HG03558 (cell line): ENCODE measurements at regions not wholly inside any gene's neighbourhood (a gene's known extent, or its start where the extent isn't known, plus 50 kb on each side); places are given as distances from the start of the nearest gene placed in this dataset.

ENCODE experiments used
- ATAC-seq: cut with Tn5 transposase; IDR thresholded peaks from one replicate; pipeline ENCODE4 v1.9.1; 2021; ENCODE audit warnings: moderate number of reproducible peaks; ENCODE audit not compliant: unreplicated experiment; ENCODE audit errors: extremely low read depth

DNA sequence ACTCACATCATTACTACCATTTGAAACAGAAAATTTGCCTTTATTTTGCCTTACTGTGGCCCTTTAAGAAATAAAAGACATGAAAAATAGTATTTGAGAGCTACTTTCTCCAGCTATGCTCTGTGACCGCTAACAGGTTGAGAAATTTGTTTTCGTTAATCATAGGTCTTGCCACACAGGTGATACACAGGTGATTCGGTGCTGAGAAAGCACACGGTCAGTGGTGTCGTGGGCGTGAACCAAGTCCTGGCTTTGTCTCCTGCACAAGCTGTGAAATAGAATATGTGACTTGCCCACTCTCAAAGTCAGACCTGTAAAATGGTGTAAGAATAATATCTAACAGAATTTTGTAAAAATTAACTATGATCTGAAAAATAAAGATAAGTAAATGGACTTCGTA lies 155.3 kb upstream of the SLC39A10 start:
- no peak for ATAC-seq

DNA sequence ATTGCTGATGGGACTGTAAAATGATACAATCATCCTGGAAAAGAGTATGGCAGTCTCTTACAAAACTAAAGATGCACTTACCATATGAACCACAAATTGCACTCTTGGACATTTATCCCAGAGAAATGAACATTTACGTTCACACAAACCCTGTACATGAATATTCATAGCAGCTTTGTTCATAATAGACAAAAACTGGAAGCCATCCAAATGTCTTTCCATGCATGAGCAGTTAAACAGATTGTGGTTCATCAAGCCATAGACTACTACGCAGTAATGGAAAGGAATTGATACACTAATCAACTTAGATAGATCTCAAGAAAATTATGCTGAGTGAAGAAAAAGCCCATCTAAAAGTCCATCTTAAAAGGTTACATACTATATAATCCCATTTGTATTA lies 156.1 kb upstream of the SLC39A10 start:
- ATAC-seq = no peak

DNA sequence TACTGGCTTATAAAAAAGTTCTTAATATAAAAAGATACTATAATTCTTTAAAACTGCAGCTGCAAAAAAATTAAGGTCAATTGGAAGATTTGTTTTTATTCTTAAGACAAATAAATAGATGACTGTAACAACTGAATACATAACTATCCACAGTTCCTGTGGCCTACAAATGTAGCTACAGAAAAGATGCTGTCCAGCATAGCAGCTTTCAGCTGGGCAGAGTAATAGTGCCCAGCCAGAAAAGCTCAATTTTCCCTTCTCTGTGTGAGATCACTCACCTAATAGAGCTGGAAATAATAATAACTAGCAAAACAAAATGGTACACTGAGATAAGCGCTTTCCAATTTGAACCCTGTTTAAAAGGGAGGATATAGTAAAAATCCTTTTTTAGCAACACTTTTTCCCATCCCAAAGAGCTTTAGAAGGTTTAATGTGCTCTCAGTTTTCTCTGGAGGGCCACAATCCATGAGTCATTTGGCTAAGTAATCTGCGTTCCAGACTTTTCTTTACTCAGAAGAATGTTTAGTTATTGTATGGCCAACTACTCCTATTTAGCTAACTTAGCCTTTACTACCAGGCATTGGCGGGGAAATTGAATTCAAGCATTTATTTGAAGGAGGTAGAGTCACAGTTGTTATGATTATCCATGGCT lies 158.1 kb upstream of the SLC39A10 start:
- ATAC-seq = no peak

DNA sequence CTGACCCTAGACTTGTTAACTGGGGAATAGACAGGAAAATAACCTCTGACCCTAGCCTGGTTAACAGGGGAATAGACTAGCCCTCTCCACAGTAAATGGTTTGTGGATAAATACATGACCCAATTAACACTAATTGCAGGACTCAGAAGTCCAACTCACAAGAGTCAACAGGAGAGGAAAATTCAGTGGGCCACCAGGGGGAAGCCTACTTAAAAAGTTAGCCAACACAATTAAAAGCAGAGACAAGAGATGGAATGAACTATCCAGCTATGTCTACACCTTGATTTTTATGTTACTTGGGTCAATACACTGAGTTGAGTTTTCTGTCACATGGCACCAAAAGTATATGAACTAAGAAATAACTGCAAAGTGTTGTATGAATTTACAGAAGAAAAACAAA lies 158.8 kb upstream of the SLC39A10 start:
- no peak for ATAC-seq

DNA sequence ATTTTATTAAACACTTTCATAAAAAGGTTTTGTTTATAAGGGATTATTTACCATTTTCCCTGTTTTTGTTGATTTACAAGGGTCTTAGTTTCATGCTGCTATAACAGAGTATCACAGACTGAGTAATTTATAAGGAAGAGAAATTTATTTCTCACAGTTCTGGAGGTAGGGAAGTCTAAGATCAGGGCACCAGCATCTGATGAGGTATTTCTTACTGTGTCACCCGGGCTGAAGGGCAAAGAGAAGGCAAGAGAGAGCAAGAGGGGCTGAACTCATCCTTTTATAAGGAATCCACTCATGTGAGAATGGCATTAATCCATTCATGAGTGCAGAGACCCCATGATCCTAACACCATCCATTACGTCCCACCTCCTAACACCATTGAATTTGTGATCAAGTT lies 160.0 kb upstream of the SLC39A10 start:
- ATAC-seq = no peak

DNA sequence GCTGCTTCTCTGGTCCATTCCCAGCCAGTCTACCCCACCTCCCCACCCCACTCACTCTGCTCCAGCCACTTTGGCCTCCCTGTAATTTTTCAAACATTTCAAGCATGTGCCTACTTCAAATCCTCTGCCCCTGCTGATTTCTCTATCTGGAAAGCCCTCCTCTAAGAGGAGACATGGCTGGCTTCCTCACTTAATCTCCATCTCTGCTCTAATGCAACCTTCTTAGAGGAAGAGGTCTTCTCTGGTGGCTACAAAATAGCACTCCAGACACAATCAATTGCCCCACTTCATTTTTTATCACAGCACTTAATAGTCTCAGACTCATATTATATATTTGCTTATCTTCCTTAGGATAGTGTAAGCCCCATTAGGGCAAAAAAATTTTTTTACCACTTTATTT lies 161.1 kb upstream of the SLC39A10 start:
- no peak for ATAC-seq

DNA sequence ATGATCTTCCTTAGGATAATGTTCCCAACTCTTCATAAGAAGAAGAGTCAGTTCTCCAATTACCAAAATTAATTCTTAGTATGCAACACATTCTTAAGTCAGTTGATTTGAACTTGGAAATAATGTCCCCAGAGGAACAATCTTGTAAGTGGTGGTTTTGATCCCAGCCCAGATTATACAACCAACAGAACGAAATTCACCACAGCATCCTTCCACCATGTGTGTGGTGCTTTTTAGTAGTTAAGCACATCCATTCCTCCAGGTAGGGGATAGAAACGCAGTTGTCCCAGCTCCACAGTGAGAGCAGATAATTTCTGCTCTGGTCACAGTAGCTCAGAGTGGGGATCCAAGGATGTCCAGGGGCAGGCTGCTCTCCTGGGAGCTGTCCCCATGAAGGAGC lies 161.7 kb upstream of the SLC39A10 start:
- no peak for ATAC-seq

DNA sequence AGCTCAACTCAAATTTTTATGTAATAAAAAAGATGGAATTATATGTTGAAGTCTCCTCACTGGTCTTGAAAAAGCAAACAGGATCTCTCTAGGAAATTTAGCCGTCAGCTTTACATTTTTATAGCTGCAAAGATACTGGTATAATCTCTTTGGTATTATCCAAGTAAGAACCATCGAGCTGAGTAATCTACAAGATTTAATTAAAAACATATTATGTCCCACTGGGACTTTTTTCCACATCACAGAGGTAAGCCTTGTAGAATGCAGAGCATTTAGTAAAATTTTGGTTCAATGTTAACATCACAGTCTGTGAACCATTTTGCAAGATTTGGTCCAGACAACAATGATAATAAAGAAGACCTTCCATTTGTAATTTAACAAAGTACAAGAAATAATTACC lies 162.6 kb upstream of the SLC39A10 start:
- no peak for ATAC-seq

DNA sequence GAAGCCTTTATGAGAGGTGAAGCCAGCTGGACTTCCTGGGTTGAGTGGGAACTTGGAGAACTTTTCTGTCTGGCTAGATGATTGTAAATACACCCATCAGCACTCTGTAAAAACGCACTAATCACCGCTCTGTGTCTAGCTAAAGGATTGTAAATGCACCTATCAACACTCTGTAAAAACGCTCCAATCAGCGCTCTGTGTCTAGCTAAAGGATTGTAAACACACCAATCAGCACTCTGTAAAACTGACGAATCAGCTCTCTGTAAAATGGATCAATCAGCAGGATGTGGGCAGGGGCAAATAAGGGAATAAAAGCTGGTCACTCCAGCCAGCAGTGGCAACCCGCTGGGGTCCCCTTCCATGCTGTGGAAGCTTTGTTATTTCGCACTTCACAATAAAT lies 163.6 kb upstream of the SLC39A10 start:
- no peak for ATAC-seq

DNA sequence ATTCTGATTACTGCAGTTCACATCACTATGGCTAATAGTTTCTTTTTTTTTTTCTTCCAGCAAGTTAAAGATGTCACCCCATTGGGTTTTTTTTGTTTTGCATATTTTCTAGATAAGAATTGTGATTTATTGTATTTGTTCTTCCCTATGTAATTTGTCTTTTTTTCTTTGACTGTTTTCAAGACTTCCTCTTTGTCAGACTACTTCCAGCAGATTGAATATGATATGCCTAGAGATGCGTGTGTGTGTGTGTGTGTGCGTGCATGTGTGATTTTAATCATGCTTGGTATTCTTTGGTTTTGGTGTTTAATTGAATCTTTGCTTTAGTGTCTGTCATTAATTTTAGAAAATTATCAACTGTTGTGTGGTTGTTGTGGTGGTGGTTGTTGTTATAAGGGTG lies 166.7 kb upstream of the SLC39A10 start:
- no peak for ATAC-seq

DNA sequence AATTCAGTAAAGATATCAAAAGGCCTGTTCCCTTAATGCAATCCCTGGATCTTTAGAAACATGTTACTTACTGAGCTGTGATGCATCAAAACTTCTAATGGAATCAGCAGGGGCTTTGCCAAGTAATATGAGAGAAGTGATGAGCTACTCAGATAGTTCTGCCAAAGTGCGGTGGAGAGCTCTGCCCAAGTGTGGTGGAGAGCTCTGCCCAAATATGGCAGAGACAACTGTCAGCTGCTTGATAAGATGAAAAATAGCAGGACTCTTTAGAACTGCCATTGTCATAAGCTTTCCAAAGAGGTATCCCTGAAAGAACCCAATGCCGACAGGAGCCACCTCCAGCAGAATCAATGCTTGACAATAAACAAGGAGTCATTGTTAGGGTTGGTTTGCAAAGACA lies 167.9 kb upstream of the SLC39A10 start:
- no peak for ATAC-seq

DNA sequence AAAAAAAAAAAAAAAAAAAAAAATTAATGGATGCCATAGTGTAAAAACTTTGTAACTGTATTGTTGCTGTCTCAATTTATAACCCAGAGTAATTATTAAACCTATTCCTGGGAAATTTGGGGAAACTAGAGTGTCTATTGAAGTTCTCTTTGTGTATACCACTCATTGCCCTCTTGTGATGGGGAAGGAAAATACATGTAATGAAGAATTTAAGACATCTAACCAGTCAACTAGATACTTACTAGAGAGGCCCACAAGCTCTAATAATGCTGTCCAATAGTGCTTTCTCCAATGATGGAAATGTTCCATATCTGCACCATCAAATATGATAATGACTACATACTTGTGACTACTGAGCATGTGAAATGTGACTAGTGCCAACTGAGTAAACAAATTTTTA lies 168.5 kb upstream of the SLC39A10 start:
- no peak for ATAC-seq

DNA sequence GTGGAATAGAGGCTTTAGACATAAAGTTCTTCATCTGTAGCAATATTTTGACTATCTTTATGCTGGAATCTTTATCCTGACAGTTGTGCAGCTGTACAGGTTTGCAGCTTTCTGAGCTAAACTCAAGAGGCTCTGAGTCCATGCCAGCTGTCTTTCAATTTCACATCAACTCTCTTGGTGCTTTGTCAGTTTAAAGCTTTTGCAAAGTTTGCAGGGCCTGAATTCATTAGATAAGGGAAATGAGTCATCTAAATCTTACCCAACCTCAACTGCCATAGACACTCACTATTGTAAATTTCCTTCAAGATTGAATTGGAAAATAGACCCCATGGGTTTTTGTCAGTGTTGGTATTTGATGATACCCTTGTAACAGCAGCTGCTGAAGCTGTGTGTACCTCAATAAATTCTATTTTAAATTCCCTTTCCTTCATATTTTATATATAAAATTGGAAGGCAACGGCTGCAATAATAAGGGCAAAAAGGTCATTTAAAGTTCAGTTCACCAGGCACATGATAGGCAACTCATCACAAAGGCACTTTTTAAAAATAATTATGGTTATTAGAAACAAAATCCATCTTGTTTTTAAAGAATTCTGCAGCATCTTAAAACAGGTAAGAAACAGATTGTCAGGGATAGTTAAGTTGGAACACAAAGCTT lies 169.9 kb upstream of the SLC39A10 start:
- ATAC-seq = peak; percentile 96

DNA sequence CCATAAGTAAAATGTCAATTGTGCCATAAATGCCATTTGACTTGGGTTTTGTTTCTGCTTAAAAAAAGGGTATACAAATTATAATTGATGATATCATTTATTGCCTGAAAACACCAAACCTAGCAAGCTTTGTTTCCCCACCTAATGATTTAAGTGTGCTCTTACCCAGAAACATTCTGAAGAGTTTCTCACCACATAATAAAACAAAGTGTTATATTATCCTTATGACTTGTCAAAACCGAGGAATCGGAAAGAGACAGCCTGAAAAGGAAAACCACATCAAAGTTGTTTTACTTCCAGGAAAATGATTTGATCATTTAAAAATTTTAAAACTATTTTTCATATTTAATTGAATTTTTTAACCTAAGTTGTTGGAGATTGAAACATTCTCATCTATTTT lies 170.5 kb upstream of the SLC39A10 start:
- no peak for ATAC-seq

DNA sequence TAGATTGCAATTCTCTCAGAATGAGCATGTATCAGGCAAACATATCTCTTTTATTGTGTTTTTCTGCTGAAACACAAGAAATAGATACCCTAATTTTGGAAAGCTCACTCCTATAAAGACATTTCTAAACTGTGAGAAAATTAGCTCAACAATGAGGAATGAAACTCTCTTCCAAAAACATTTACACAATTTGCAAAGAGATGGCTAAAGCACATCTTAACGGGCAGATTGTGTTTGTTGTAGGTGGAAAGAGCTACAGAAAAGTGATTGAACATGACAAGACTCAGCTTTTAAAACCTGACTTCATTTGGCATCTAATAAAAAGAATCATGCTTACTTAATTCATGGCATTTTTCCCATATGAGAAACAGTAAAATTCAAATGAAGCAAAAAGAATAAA lies 175.0 kb upstream of the SLC39A10 start:
- no peak for ATAC-seq

DNA sequence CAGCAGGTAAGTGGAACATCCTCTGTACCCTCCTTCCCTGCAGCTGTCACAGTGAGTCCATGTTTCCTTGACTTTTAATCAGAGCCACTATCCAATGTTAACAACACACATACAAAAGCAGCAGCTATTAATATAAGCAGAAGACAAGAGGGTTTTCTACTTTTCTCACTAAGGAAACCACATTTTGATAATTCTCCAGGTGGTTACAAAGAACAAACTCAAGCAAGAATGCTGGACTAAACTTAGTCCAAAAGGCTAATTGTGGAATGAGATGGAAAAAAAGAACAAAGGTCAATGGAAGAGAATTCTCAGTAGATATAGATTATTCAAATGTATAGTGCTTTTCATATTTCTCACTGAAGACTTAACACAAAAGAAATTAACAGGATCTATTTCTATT lies 176.9 kb upstream of the SLC39A10 start:
- no peak for ATAC-seq

DNA sequence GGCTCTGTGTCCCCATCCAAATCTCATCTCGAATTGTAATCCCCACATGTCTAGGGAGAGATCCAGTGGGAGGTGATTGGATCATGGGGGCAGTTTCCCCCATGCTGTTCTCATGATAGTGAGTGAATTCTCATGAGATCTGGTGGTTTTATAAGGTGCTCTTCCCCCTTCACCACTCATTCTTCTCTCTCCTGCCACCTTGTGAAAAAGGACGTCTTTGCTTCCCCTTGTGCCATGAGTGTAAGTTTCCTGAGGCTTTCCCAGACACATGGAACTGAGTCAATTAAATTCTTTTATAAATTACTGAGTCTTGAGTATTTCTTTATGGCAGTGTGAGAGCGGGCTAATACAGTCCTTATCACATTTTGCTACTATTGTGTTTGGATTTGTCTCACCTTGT lies 177.6 kb upstream of the SLC39A10 start:
- ATAC-seq = no peak

DNA sequence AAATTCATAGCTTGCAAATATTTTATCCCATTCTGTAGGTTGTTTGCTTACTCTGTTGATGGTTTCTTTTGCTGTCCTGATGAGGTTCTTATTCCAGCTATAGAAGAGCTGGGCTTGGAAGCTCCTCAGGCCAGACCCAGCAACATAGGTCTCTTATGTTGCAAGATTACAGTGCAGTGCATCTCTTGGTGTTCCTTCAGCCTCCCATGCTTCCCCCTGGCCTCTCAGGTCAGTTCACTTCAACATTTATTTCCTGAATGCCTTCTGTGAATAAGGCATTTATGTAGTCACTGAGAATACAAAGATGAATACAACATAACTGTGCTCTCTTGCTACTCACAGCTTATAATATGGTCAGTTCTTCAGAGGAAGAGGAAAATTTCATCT lies 179.0 kb upstream of the SLC39A10 start:
- ATAC-seq = no peak

DNA sequence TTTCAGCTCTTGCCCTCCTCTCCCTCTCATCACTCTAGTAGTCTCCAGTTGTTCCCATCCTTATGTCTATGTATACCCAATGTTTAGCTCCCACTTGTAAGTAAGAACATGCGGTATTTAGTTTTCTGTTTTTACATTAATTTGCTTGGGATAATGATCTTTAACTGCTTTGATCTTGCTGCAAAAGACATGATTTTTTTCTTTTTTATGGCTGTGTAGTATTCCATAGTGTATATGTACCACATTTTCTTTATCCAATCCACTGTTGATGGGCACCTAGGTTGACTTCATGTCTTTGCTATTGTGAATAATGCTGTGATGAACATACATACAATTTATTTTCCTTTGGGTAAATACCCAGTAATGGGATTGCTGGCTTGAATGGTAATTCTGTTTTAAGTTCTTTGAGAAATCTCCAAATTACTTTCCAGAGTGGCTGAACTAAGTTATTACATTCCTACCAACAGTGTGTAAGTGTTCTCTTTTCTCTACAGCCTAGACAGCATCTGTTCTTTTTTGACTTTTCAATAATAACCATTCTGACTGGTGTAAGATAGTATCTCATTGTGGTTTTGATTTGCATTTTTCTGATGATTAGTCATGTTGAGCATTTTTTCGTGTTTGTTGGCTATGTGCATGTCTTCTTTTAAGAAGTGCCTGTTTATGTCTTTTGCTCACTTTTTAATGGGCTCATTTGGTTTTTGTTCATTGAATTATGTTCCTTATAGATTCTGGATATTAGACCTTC lies 179.6 kb upstream of the SLC39A10 start:
- ATAC-seq = no peak

DNA sequence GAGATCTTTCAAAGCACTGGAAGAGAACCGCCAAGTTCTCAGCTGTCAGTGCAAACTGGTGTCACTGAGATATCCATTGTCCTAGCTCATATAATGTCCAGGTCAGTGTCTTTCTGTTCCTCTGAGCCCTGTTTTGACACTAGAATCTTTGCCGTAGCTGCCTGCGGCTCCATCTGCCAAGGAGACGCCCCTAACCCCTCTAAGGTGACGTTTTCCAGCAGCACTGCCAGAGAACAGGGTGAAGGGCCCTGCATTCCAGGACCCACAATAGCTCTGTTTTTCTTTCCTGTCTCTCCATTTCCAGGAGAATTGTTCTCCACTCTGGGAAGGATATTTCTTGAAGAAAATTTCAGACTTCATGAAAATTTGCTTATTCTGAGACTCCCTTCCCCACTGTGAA lies 181.7 kb upstream of the SLC39A10 start:
- ATAC-seq = no peak

DNA sequence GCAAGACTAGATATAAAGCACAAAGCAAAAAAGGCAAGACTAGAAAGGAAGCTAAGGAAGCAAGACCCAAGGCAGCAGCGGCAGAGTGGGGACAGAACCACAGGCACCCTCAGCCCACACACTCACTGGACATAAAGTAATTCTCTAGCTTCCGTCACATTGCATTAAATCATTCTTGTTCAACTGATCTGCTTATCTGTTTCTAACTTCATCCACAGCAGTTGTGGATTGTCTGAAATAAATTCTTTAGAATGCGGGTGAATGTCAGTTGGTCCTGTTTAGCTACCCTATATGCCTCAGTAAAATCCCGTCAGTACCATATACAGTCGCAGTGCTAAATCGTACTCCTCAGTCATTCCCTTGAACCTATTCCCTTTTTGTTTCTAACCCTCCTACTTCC lies 183.2 kb upstream of the SLC39A10 start:
- ATAC-seq = no peak
